NT2/D1 (cell line): ENCODE measurements at regions not wholly inside any gene's neighbourhood (a gene's known extent, or its start where the extent isn't known, plus 50 kb on each side); places are given as distances from the start of the nearest gene placed in this dataset.

Source experiments
- DNase-seq: peaks from one replicate; pipeline ENCODE4 v3.0.0-alpha.2; 2011; ENCODE audit warnings: low read depth, low spot score
- H3K27me3 ChIP-seq: 2 replicates; pipeline ENCODE4 v1.6.0; 2011; ENCODE audit warnings: mild to moderate bottlenecking; ENCODE audit not compliant: insufficient read length, insufficient read depth
- H3K36me3 ChIP-seq: 2 replicates; pipeline ENCODE4 v1.6.1; 2011; ENCODE audit warnings: mild to moderate bottlenecking, low read length, mixed read lengths; ENCODE audit not compliant: insufficient read depth, insufficient read length
- H3K4me1 ChIP-seq: 2 replicates; pipeline ENCODE4 v1.5.1; 2011; ENCODE audit not compliant: insufficient read depth, insufficient read length
- H3K4me3 ChIP-seq: 2 replicates; pipeline ENCODE4 v1.5.1; 2011; ENCODE audit warnings: low read depth; ENCODE audit not compliant: insufficient read length
- H3K9ac ChIP-seq: 2 replicates; pipeline ENCODE4 v1.6.0; 2011; ENCODE audit warnings: low read depth; ENCODE audit not compliant: insufficient read length
- H3K9me3 ChIP-seq: 2 replicates; pipeline ENCODE4 v1.5.1; 2011; ENCODE audit warnings: mild to moderate bottlenecking, low read length; ENCODE audit not compliant: insufficient read depth
- SUZ12 ChIP-seq: IDR thresholded peaks from 2 replicates; pipeline ENCODE4 v1.6.1; 2011; ENCODE audit not compliant: insufficient read length, insufficient read depth; ENCODE audit errors: extremely low read depth
- YY1 ChIP-seq: IDR thresholded peaks from 2 replicates; pipeline ENCODE4 v1.6.1; 2011; ENCODE audit not compliant: insufficient read length, insufficient read depth
- ZNF274 ChIP-seq: IDR thresholded peaks from 2 replicates; pipeline ENCODE4 v1.6.1; 2011; ENCODE audit warnings: mild to moderate bottlenecking, low read depth, low read length

DNA sequence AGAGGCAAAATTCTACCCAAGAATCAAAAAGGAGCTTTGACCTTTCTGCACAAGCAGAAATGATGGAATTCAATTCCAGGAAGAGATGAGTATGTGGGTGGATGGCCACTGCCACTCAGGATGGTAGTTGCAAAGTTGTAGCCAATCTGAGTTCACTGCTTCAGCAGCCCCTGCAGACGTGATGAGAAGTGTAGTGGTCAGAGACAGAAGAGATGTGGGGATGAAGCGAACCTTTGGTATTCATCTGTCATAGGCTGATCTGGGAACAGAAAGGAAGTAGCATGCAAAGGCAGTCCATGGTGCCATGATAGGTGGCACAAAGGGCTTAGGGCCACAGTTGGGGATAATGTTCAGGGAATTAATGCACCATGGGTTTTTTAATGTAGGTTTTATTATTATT lies 81.1 kb upstream of the PGBD5 start:
- Histone ChIP-seq H3K4me1 (no peaks in the 10 kb centered on the region), H3K36me3 (no peaks in the 10 kb centered on the region), H3K27me3 (no peaks in the 10 kb centered on the region), H3K9me3 (peaks cover 13% of the 10 kb centered on the region), H3K9ac (no peak overlapping the region), H3K4me3 (no peak overlapping the region)
- DNase-seq, result no peak
- TF ChIP-seq SUZ12, result no peak
- no peak for TF ChIP-seq YY1
- TF ChIP-seq ZNF274, result no peak

DNA sequence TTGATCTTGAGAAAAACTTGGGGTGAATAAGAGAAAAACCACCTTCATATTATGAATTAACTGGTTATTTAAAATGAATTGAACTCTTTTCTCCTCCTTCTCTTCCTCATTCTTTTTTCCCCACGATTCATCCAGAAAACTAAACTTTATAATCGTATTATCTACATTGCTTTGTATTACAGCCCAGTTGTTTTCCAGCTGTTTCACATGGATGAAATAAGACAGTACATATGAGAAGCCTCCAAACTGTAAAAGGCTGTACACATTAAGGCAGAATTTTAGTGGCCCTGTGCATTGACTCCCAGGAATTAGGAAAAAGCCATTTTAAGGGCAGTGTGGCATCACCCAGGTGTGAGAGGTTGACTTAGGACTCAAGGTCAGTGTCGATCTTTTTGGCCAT lies 80.3 kb upstream of the PGBD5 start:
- no peak overlapping the region for H3K9ac ChIP-seq

DNA sequence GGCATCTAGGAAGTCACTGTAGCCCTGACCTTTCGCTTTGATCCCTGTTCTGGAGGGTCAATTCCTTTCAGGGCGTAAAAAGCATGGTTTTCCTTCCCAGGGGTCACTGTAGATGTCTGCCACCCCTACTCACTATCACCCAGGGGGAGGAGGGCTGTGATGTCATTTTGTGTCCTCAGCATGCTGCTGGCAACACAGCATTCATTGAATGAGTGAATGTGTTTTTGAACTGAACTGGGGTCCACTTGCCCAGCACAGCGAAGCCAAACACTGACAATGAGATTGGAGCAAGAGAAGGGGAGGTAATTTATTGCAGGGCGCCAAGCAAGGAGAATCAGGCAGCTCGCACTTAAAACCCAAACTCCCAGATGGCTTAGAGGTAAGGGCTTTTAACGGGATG lies 78.2 kb upstream of the PGBD5 start:
- no peak for DNase-seq
- Histone ChIP-seq H3K36me3 (no peaks in the 10 kb centered on the region), H3K4me1 (no peaks in the 10 kb centered on the region), H3K9ac (no peak overlapping the region), H3K27me3 (no peaks in the 10 kb centered on the region), H3K9me3 (peaks cover 20% of the 10 kb centered on the region), H3K4me3 (no peak overlapping the region)
- TF ChIP-seq ZNF274, result no peak
- no peak for TF ChIP-seq SUZ12
- no peak for TF ChIP-seq YY1

More for the DNA sequence above, 80.3 kb upstream of the PGBD5 start:
- Histone ChIP-seq H3K9me3 (peaks cover 13% of the 10 kb centered on the region), H3K4me3 (no peak overlapping the region), H3K27me3 (no peaks in the 10 kb centered on the region), H3K4me1 (no peaks in the 10 kb centered on the region), H3K36me3 (no peaks in the 10 kb centered on the region)
- no peak for DNase-seq
- no peak for TF ChIP-seq ZNF274
- TF ChIP-seq SUZ12, result no peak
- no peak for TF ChIP-seq YY1

DNA sequence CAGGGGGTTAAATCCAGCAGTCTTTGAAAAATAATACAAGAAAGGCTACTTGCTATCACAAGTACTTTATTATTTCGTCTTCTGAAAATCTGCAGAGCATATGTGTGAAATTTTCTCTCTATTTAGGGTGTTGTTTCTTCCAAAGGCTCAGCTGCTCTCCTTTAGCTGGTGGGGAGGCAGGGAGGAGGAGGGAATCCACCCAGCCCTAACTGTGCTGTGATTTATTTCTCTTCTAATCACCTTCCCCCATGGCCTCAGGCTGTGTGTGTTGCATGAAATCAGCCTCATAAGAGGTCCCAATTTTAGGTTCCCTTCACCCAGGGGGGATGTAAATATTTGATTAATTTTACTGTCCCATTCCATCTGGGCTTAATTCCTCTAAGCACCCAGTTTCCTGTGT lies 77.6 kb upstream of the PGBD5 start:
- H3K4me3 ChIP-seq, result no peak overlapping the region
- no peaks in the 10 kb centered on the region for H3K36me3 ChIP-seq
- TF ChIP-seq SUZ12 (no peak), YY1 (no peak), ZNF274 (no peak)
- H3K9ac ChIP-seq, result no peak overlapping the region
- H3K9me3 ChIP-seq, result peaks cover 21% of the 10 kb centered on the region
- H3K4me1 ChIP-seq, result no peaks in the 10 kb centered on the region
- no peak for DNase-seq
- H3K27me3 ChIP-seq, result no peaks in the 10 kb centered on the region

DNA sequence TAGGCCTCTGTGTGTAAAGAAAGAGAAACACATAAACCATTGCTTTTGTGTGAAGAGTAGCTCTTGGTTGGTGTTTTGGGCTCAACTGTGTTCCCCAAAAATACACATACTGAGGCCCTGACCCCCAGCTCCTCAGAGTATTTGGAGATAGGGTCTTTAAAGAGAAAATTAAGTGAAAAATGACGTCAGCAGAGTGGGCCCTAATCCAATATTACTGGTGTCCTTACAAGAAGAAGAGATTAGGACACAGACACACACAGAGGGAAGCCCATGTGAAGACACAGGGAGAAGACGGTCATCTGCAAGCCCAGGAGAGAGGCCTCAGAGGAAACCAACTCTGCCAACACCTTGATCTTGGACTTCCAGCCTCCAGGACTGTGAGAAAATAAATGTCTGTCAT lies 76.9 kb upstream of the PGBD5 start:
- Histone ChIP-seq H3K9ac (no peak overlapping the region), H3K4me3 (no peak overlapping the region), H3K36me3 (no peaks in the 10 kb centered on the region), H3K27me3 (no peaks in the 10 kb centered on the region), H3K9me3 (peaks cover 22% of the 10 kb centered on the region), H3K4me1 (no peaks in the 10 kb centered on the region)
- TF ChIP-seq YY1 (no peak), SUZ12 (no peak), ZNF274 (no peak)
- no peak for DNase-seq

DNA sequence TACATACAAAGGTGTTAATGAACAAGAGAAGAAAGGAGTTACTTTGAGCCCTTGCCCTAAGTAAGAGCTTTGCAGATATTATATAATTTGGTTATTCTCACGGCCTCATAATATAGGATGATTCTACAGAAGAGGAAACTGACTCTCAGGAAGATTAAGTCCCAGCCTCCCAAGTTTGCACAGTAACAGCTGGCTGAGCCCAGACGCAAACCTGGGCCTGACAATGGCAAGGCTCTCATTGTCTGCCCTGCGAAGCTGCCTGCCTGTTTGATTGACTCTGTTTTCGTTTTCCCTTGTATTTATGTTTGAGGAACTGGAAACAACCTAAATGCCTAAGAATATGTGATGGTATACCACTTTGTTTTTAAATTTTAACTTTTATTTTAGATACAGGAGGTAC lies 76.2 kb upstream of the PGBD5 start:
- no peaks in the 10 kb centered on the region for H3K36me3 ChIP-seq
- no peak for DNase-seq
- H3K9ac ChIP-seq, result no peak overlapping the region
- H3K4me1 ChIP-seq, result no peaks in the 10 kb centered on the region
- peaks cover 22% of the 10 kb centered on the region for H3K9me3 ChIP-seq
- H3K4me3 ChIP-seq, result no peak overlapping the region
- no peaks in the 10 kb centered on the region for H3K27me3 ChIP-seq
- TF ChIP-seq YY1 (no peak), ZNF274 (no peak), SUZ12 (no peak)

DNA sequence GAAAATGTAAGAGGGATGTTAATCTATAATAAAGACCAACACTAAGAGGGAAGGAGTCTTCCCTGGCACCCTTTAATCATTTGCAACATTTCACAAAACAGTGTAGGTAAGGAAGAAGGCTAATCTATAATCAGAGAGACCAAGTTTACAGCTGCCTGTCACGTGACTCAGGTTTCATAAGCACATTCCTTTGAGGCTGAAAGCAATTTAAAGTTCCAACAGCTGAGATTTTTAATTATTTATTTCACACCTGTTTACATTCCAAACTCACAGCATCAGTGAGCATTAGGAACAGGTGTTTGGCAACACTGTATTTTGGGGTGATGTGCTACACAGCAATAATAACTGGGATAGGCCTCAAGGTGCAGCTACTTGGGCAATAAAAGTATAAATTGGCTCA lies 75.7 kb upstream of the PGBD5 start:
- no peaks in the 10 kb centered on the region for H3K36me3 ChIP-seq
- no peaks in the 10 kb centered on the region for H3K4me1 ChIP-seq
- no peak for DNase-seq
- no peaks in the 10 kb centered on the region for H3K27me3 ChIP-seq
- peaks cover 22% of the 10 kb centered on the region for H3K9me3 ChIP-seq
- TF ChIP-seq YY1, result no peak
- TF ChIP-seq SUZ12, result no peak
- no peak for TF ChIP-seq ZNF274
- no peak overlapping the region for H3K9ac ChIP-seq
- no peak overlapping the region for H3K4me3 ChIP-seq

DNA sequence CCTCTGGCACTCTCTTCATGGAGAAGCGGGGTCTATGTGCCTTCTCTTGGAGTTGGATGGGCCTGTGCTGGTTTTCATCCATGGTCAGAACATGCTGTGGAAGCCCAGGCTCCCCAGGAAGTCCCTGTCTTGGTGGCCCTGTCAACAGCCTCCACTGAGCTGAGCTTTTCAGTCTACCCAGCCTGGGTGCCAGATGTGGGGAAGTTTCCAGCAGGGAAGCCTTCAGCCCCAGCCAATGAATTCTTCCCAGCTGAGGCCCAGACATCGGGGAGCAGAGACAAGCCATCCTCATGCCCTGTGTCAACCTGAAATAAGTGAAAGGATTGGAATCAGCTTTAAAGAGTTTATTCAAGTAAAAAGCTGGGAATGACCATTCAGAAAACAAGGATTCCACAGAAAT lies 75.1 kb upstream of the PGBD5 start:
- no peaks in the 10 kb centered on the region for H3K4me1 ChIP-seq
- no peaks in the 10 kb centered on the region for H3K27me3 ChIP-seq
- no peaks in the 10 kb centered on the region for H3K36me3 ChIP-seq
- no peak overlapping the region for H3K4me3 ChIP-seq
- TF ChIP-seq YY1, result no peak
- TF ChIP-seq ZNF274, result no peak
- TF ChIP-seq SUZ12, result no peak
- no peak for DNase-seq
- peaks cover 22% of the 10 kb centered on the region for H3K9me3 ChIP-seq
- H3K9ac ChIP-seq, result no peak overlapping the region
